ENCODE measurements at regions not wholly inside any gene's neighbourhood (a gene's known extent, or its start where the extent isn't known, plus 50 kb on each side); places are given as distances from the start of the nearest gene placed in this dataset.
"Not testable (repeated sequence)": the region's sequence is repeated elsewhere in the genome, so short reads cannot be mapped to it uniquely, and the experiment has no call there.

DNA sequence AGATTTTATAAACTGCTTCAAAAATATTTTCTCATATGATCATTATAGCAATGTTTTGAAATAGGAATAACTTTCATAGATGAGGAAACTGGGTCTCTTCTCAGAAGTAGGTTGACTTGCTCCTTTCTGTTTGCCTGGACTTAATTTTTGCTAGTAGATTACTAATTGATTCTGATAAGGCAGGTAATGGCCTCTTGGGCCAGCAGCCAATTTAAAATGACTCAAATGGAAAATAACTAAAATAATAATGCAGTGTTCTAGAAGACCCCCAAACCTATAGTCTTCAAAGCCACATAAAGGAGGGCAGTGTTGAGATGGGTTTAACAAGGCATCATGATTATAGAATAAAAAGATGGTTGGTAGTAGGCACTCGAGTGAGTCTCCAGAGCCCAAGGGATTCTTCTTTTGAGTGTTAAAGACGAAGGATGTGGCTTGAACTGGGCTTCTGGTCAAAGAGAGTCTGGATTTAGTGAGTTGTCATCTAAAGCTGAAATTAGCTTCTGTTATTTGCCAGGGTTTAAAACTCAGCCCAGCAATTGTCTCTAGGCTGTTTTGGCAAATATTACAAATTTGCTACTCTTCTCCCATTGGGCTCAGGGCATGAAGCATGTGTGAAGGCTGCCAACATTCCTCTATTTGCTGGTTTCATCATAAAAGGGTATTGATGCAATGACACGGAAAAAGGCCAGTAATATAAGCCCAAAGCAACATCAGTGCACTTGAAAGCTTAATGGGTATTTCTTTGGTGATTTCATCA lies 297.1 kb upstream of the MEIS2 start:
- Histone ChIP-seq H3K4me1 (ENCODE audit: control insufficient read depth, insufficient read depth, low read length, poor library complexity, severe bottlenecking) (no peaks in the 10 kb centered on the region), H3K27ac (ENCODE audit: low read depth, low read length, severe bottlenecking) (no peak overlapping the region), H3K36me3 (ENCODE audit: control insufficient read depth, insufficient read depth, low read length) (no peaks in the 10 kb centered on the region), H3K4me3 (ENCODE audit: extremely low read depth, insufficient read depth, low read length, poor library complexity, severe bottlenecking) (no peak overlapping the region), H3K9me3 (ENCODE audit: control insufficient read depth, low read length) (no peaks in the 10 kb centered on the region)
- WGBS, 2 experiments (ENCODE audit: insufficient coverage in 2 of 2) = 71 to 92% methylated on average over 2 to 3 of the region's 3 CpGs

DNA sequence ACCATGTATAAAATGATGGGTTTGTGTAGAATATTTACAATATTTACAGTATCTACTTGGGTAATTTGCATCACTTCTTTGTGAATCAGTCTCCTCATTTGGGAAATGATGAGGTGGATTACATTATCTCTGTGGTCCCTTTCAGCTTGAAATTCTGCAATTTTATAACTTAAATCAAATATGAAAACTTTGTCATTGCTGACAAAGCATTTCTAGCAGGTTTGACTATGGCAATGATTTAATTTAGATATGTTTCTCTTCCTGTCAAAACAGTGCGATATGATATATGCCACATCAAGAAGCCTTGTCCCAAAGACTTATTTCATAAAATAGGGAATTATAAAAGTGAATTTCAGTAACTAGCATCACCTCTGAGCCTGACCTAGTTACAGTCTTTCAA lies 315.8 kb upstream of the MEIS2 start:
- no CpG with 5 or more reads among the region's 1 CpG for WGBS, 2 experiments (ENCODE audit: insufficient coverage in 2 of 2)
- Histone ChIP-seq H3K9me3 (ENCODE audit: control insufficient read depth, low read length) (no peaks in the 10 kb centered on the region), H3K4me3 (ENCODE audit: extremely low read depth, insufficient read depth, low read length, poor library complexity, severe bottlenecking) (no peak overlapping the region), H3K4me1 (ENCODE audit: control insufficient read depth, insufficient read depth, low read length, poor library complexity, severe bottlenecking) (no peaks in the 10 kb centered on the region), H3K36me3 (ENCODE audit: control insufficient read depth, insufficient read depth, low read length) (no peaks in the 10 kb centered on the region), H3K27ac (ENCODE audit: low read depth, low read length, severe bottlenecking) (no peak overlapping the region)

DNA sequence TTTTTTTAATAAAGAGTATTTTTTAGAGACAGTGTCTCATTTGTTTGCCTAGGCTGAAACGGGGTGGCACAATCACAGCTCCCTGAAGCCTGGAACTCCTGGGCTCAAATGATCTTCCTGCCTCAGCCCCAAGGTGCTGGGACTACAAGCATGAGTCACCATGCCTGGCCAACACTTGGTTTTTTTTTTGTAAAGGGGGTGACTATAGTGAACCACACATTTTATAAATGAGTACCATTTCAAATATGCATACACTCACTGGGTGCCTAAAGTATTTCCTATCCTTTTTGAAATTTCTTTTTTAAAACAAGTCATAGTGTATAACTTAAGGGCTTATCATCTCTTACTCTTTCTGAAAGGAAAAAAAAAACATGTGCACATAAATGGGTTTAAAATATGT lies 325.2 kb upstream of the MEIS2 start:
- H3K4me3 ChIP-seq (ENCODE audit: extremely low read depth, insufficient read depth, low read length, poor library complexity, severe bottlenecking) = no peak overlapping the region
- no peak overlapping the region for H3K27ac ChIP-seq (ENCODE audit: low read depth, low read length, severe bottlenecking)
- 100% methylated on average over 1 of the region's 1 CpG; no CpG with 5 or more reads in 1 of the 2 experiments for WGBS, 2 experiments (ENCODE audit: insufficient coverage in 2 of 2)
- no peaks in the 10 kb centered on the region for H3K9me3 ChIP-seq (ENCODE audit: control insufficient read depth, low read length)
- no peaks in the 10 kb centered on the region for H3K36me3 ChIP-seq (ENCODE audit: control insufficient read depth, insufficient read depth, low read length)
- no peaks in the 10 kb centered on the region for H3K4me1 ChIP-seq (ENCODE audit: control insufficient read depth, insufficient read depth, low read length, poor library complexity, severe bottlenecking)

DNA sequence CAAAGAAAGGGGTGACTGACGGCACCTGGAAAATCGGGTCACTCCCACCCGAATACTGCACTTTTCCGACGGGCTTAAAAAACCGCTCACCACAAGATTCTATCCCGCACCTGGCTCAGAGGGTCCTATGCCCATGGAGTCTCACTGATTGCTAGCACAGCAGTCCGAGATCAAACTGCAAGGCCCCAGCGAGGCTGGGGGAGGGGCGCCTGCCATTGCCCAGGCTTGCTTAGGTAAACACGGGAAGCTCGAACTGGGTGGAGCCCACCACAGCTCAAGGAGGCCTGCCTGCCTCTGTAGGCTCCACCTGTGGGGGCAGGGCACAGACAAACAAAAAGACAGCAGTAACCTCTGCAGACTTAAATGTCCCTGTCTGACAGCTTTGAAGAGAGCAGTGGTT lies 327.0 kb upstream of the MEIS2 start:
- WGBS, 2 experiments (ENCODE audit: insufficient coverage in 2 of 2) = 88 to 94% methylated on average over 5 to 10 of the region's 12 CpGs
- not testable (repeated sequence) for H3K4me3 ChIP-seq (ENCODE audit: extremely low read depth, insufficient read depth, low read length, poor library complexity, severe bottlenecking); H3K36me3 ChIP-seq (ENCODE audit: control insufficient read depth, insufficient read depth, low read length); H3K27ac ChIP-seq (ENCODE audit: low read depth, low read length, severe bottlenecking); H3K9me3 ChIP-seq (ENCODE audit: control insufficient read depth, low read length); H3K4me1 ChIP-seq (ENCODE audit: control insufficient read depth, insufficient read depth, low read length, poor library complexity, severe bottlenecking)

DNA sequence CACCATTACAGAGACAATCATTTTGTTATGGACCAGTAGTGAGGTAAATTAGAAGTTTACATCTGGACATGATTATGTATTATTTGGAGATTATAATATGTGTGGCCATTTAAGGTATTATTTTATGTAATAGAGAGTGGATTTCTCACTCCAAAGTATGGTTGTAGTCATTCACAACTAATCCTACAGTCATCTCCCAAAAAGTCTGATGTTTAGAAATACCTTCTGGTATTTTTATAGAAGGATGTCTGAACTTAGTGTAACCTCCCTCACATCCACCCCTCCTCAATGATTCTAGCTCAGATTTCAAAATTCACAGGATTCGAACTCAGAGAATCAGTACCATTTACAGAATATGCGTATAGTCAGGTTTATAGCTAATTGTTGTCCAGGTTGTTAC lies 346.6 kb upstream of the MEIS2 start:
- Histone ChIP-seq H3K4me3 (ENCODE audit: extremely low read depth, insufficient read depth, low read length, poor library complexity, severe bottlenecking) (no peak overlapping the region), H3K9me3 (ENCODE audit: control insufficient read depth, low read length) (no peaks in the 10 kb centered on the region), H3K36me3 (ENCODE audit: control insufficient read depth, insufficient read depth, low read length) (no peaks in the 10 kb centered on the region), H3K27ac (ENCODE audit: low read depth, low read length, severe bottlenecking) (no peak overlapping the region), H3K4me1 (ENCODE audit: control insufficient read depth, insufficient read depth, low read length, poor library complexity, severe bottlenecking) (no peaks in the 10 kb centered on the region)
- WGBS, 2 experiments (ENCODE audit: insufficient coverage in 2 of 2) = no CpG with 5 or more reads among the region's 2 CpGs

DNA sequence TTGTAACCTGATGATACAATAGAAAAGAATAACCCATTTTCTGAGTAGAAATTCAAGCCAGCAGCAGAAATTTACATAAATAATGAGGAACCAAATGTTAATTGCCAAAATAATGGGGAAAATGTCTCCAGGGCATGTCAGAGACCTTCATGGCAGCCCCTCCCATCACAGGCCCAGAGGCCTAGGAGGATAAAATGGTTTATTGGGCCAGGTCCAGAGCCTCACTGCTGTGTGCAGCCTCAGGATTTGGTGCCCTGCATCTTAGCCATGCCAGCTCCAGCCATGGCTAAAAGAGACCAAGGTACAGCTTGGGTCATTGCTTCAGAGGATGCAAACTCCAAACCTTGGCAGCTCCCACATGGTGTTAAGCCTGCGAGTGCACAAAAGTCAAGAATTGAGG lies 352.1 kb upstream of the MEIS2 start:
- Histone ChIP-seq H3K27ac (ENCODE audit: low read depth, low read length, severe bottlenecking) (no peak overlapping the region), H3K4me1 (ENCODE audit: control insufficient read depth, insufficient read depth, low read length, poor library complexity, severe bottlenecking) (no peaks in the 10 kb centered on the region), H3K9me3 (ENCODE audit: control insufficient read depth, low read length) (peaks cover 12% of the 10 kb centered on the region), H3K36me3 (ENCODE audit: control insufficient read depth, insufficient read depth, low read length) (no peaks in the 10 kb centered on the region), H3K4me3 (ENCODE audit: extremely low read depth, insufficient read depth, low read length, poor library complexity, severe bottlenecking) (no peak overlapping the region)
- WGBS, 2 experiments (ENCODE audit: insufficient coverage in 2 of 2) = 71 to 86% methylated on average over 1 of the region's 1 CpG

DNA sequence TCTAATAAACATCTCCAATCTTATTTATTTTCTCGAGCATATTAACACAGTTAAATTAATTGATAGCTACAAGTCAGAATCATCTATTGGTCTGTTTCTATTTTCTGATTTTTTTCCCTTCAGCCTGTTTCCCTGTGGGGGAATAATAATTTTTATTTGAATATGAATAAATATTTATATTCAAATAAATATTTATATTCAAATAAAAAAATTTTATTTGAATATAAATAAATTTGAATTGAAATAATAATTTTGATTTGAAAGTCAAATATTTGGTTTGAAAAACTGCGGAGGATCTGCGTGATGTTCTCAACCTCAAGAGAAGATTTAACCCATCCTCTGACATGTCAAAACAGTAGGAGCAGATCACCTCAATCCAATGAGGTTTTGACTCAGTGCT lies 380.1 kb upstream of the MEIS2 start:
- no peak overlapping the region for H3K27ac ChIP-seq (ENCODE audit: low read depth, low read length, severe bottlenecking)
- H3K4me3 ChIP-seq (ENCODE audit: extremely low read depth, insufficient read depth, low read length, poor library complexity, severe bottlenecking) = no peak overlapping the region
- WGBS, 2 experiments (ENCODE audit: insufficient coverage in 2 of 2) = 50% methylated on average over 2 of the region's 3 CpGs; no CpG with 5 or more reads in 1 of the 2 experiments
- no peaks in the 10 kb centered on the region for H3K4me1 ChIP-seq (ENCODE audit: control insufficient read depth, insufficient read depth, low read length, poor library complexity, severe bottlenecking)
- no peaks in the 10 kb centered on the region for H3K9me3 ChIP-seq (ENCODE audit: control insufficient read depth, low read length)
- no peaks in the 10 kb centered on the region for H3K36me3 ChIP-seq (ENCODE audit: control insufficient read depth, insufficient read depth, low read length)

DNA sequence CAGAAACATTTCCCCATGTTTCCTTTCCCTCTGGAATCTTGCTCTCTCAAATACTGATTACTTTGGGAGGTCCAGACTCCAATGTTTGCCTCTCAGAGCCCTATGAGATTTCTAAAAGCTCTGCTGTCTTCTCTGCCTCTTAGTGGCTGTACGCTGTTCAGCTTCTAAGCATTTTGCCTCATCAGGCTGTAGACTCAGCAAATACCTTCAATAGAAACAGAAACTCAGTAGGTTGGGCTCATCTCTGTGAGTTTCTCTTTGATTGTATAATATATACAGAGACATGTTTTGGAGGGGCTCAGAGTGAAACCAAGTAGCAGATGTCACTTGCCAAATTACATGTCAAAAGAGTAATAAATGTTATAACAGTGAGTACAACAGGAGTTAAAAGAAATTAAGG lies 380.8 kb upstream of the MEIS2 start:
- Histone ChIP-seq H3K27ac (ENCODE audit: low read depth, low read length, severe bottlenecking) (no peak overlapping the region), H3K4me3 (ENCODE audit: extremely low read depth, insufficient read depth, low read length, poor library complexity, severe bottlenecking) (no peak overlapping the region), H3K36me3 (ENCODE audit: control insufficient read depth, insufficient read depth, low read length) (no peaks in the 10 kb centered on the region), H3K4me1 (ENCODE audit: control insufficient read depth, insufficient read depth, low read length, poor library complexity, severe bottlenecking) (no peaks in the 10 kb centered on the region), H3K9me3 (ENCODE audit: control insufficient read depth, low read length) (no peaks in the 10 kb centered on the region)
- WGBS, 2 experiments (ENCODE audit: insufficient coverage in 2 of 2) = no CpG with 5 or more reads among the region's 1 CpG

DNA sequence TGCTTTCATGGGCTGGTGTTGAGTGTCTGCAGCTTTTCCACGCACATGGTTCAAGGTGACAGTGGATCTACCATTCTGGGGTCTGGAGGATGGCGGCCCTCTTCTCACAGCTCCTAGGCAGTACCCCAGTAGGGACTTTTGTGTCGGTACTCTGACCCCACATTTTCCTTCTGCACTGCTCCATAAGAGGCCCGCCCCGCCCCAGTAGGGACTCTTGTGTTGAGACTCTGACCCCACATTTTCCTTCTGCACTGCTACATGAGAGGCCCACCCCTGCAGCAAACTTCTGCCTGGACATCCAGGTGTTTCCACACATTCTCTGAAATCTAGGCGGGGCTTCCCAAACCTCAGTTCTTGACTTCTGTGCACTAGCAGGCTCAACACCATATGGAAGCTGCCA lies 383.4 kb upstream of the MEIS2 start:
- Histone ChIP-seq H3K4me1 (ENCODE audit: control insufficient read depth, insufficient read depth, low read length, poor library complexity, severe bottlenecking) (no peaks in the 10 kb centered on the region), H3K27ac (ENCODE audit: low read depth, low read length, severe bottlenecking) (no peak overlapping the region), H3K9me3 (ENCODE audit: control insufficient read depth, low read length) (no peaks in the 10 kb centered on the region), H3K4me3 (ENCODE audit: extremely low read depth, insufficient read depth, low read length, poor library complexity, severe bottlenecking) (no peak overlapping the region), H3K36me3 (ENCODE audit: control insufficient read depth, insufficient read depth, low read length) (no peaks in the 10 kb centered on the region)
- 88 to 92% methylated on average over 6 of the region's 6 CpGs for WGBS, 2 experiments (ENCODE audit: insufficient coverage in 2 of 2)

DNA sequence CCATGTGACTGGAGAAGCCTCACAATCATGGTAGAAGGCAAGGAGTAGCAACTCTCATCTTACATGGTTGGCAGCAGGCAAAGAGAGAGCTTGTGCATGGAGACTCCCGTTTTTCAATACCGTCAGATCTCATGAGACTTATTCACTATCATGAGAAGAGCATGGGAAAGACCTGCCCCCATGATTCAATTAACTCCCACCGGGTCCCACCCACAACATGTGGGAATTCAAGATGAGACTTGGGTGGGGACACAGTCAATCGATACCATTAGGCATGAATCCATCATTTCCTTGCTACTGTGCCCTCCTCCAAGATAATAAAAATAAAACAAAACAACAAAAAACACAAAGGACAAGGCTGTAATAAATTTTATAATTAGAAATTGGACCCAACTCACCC lies 384.7 kb upstream of the MEIS2 start:
- no peaks in the 10 kb centered on the region for H3K9me3 ChIP-seq (ENCODE audit: control insufficient read depth, low read length)
- no peaks in the 10 kb centered on the region for H3K36me3 ChIP-seq (ENCODE audit: control insufficient read depth, insufficient read depth, low read length)
- H3K4me3 ChIP-seq (ENCODE audit: extremely low read depth, insufficient read depth, low read length, poor library complexity, severe bottlenecking) = no peak overlapping the region
- H3K27ac ChIP-seq (ENCODE audit: low read depth, low read length, severe bottlenecking) = no peak overlapping the region
- H3K4me1 ChIP-seq (ENCODE audit: control insufficient read depth, insufficient read depth, low read length, poor library complexity, severe bottlenecking) = no peaks in the 10 kb centered on the region
- WGBS, 2 experiments (ENCODE audit: insufficient coverage in 2 of 2) = 73% methylated on average over 2 of the region's 4 CpGs; no CpG with 5 or more reads in 1 of the 2 experiments

DNA sequence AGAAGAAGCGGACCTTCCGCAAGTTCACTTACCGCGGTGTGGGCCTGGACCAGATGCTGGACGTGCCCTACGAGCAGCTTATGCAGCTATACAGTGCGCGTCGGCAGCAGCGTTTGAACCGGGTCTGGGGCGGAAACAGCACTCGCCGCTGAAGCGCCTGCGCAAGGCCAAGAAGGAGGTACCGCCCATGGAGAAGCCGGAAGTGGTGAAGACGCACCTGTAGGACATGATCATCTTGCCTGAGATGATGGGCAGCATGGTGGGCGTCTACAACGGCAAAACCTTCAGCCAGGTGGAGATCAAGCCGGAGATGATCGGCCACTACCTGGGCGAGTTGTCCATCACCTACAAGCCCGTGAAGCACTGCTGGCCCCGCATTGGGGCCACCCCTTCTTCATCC lies 390.4 kb upstream of the MEIS2 start:
- H3K9me3 ChIP-seq (ENCODE audit: control insufficient read depth, low read length) = no peaks in the 10 kb centered on the region
- WGBS, 2 experiments (ENCODE audit: insufficient coverage in 2 of 2) = 93 to 94% methylated on average over 21 to 23 of the region's 26 CpGs
- no peak overlapping the region for H3K4me3 ChIP-seq (ENCODE audit: extremely low read depth, insufficient read depth, low read length, poor library complexity, severe bottlenecking)
- H3K27ac ChIP-seq (ENCODE audit: low read depth, low read length, severe bottlenecking) = no peak overlapping the region
- no peaks in the 10 kb centered on the region for H3K36me3 ChIP-seq (ENCODE audit: control insufficient read depth, insufficient read depth, low read length)
- no peaks in the 10 kb centered on the region for H3K4me1 ChIP-seq (ENCODE audit: control insufficient read depth, insufficient read depth, low read length, poor library complexity, severe bottlenecking)

Data from mesodermal cell (in vitro differentiated cells).